Activated CD4-positive, alpha-beta T cell treated with anti-CD3 and anti-CD28 coated beads, Interleukin-2, amount 10 ng/mL, durations not matched to agents 7 days and 5 days (primary cell): ENCODE measurements at regions not wholly inside any gene's neighbourhood (a gene's known extent, or its start where the extent isn't known, plus 50 kb on each side); places are given as distances from the start of the nearest gene placed in this dataset.

Experiments used
- CTCF ChIA-PET: fragments of 350-600 bp; sonication (Branson Sonifier 250); formaldehyde crosslinking; loops from one replicate; lab custom pipeline; 2021; ENCODE audit warnings: antibody characterized with exemption; lab: Charles Lee
- POLR2A ChIA-PET: fragments of 350-600 bp; sonication (Branson Sonifier 250); formaldehyde crosslinking; loops from one replicate; lab custom pipeline; 2021; ENCODE audit warnings: antibody characterized with exemption; lab: Charles Lee
- DNase-seq: peaks from one replicate; pipeline ENCODE4 v3.0.0-alpha.2; 2020
- H3K27ac Mint-ChIP-seq: one replicate; pipeline ENCODE4 v1.8.0; 2021; ENCODE audit warnings: mild to moderate bottlenecking, moderate library complexity, mixed read lengths
- H3K27me3 Mint-ChIP-seq: one replicate; pipeline ENCODE4 v1.8.0; 2021; ENCODE audit warnings: mixed read lengths
- H3K36me3 Mint-ChIP-seq: one replicate; pipeline ENCODE4 v1.8.0; 2021; ENCODE audit warnings: low read depth, mixed read lengths
- H3K4me1 Mint-ChIP-seq: one replicate; pipeline ENCODE4 v1.8.0; 2021; ENCODE audit warnings: mixed read lengths
- H3K4me3 Mint-ChIP-seq: one replicate; pipeline ENCODE4 v1.8.0; 2021; ENCODE audit warnings: mild to moderate bottlenecking, moderate library complexity, mixed read lengths
- H3K9me3 Mint-ChIP-seq: one replicate; pipeline ENCODE4 v1.8.0; 2021; ENCODE audit warnings: mixed read lengths

DNA sequence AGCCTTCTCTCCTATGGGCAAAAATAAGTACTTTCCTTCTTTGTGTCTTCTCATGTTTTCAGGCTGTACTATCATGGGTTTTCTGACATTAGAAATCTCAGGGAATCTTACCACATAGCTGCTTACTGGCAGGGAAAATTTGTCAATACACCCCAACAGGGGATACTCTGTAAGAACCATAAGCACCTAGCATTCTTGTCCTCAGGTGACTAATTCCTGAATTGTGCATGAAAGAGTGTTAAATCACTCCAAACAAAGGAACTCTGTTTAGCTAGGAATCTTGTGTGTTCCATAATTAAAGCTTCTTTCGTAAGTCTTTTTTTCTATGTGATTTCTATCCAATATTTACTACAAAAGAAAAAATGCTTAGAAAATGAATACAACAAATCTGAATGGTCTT lies 206.7 kb upstream of the POT1 start:
- Mint-ChIP-seq H3K4me3 (no peak overlapping the region), H3K9me3 (no peaks in the 10 kb centered on the region), H3K4me1 (no peaks in the 10 kb centered on the region), H3K27ac (no peak overlapping the region), H3K36me3 (no peaks in the 10 kb centered on the region), H3K27me3 (no peaks in the 10 kb centered on the region)
- CTCF ChIA-PET: no interaction called here
- no peak for DNase-seq
- POLR2A ChIA-PET: no interaction called here

DNA sequence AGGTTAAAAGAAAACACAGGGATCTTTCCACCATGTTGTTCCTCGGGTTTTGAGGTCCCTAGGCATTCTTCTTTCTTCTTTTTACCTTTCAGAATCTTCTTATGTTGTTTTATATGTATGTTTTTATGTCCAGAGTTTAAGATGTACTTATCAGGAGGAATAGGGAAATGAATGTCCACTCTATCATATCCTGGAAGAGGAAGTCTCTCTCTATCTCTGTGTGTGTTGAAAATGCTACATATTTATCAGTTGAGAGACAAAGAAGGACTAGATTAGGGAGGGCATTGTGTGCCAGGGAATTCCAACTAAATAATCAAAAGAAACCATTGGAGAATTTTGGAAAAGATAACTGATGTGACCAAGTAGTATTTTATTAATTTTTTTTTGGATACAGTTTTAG lies 200.5 kb upstream of the POT1 start:
- H3K9me3 Mint-ChIP-seq: peaks cover 2% of the 10 kb centered on the region
- no peak for DNase-seq
- H3K4me3 Mint-ChIP-seq: no peak overlapping the region
- no peaks in the 10 kb centered on the region for H3K27me3 Mint-ChIP-seq
- no peaks in the 10 kb centered on the region for H3K36me3 Mint-ChIP-seq
- no peaks in the 10 kb centered on the region for H3K4me1 Mint-ChIP-seq
- ChIA-PET CTCF (no interaction called here), POLR2A (no interaction called here)
- H3K27ac Mint-ChIP-seq: no peak overlapping the region

DNA sequence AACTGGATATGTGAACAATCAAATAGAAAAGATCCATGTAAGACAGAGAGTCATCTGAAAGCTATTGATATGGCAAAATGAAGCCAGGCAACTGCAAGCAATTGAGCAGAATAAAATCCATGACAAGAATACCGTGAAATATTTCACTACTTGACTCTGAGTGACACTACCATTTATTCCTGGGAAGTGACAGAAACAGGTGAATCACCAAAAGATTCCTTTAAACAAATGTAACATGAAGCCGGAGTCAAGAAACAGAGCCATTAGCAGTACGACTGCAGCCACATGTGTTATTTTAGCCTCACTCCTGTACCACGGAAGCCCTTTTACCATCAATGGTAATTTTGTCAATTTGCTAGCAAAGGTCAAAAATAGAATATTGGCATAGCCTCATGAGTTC lies 197.7 kb upstream of the POT1 start:
- H3K9me3 Mint-ChIP-seq: peaks cover 2% of the 10 kb centered on the region
- no peaks in the 10 kb centered on the region for H3K36me3 Mint-ChIP-seq
- H3K27me3 Mint-ChIP-seq: no peaks in the 10 kb centered on the region
- no peak overlapping the region for H3K4me3 Mint-ChIP-seq
- no peaks in the 10 kb centered on the region for H3K4me1 Mint-ChIP-seq
- DNase-seq: no peak
- CTCF ChIA-PET: interaction anchor here (0.7 kb wide), 1 partner anchor 50 kb away, joined by 3 read pairs; no protein-coding TSS in a partner anchor
- no peak overlapping the region for H3K27ac Mint-ChIP-seq
- POLR2A ChIA-PET: no interaction called here

DNA sequence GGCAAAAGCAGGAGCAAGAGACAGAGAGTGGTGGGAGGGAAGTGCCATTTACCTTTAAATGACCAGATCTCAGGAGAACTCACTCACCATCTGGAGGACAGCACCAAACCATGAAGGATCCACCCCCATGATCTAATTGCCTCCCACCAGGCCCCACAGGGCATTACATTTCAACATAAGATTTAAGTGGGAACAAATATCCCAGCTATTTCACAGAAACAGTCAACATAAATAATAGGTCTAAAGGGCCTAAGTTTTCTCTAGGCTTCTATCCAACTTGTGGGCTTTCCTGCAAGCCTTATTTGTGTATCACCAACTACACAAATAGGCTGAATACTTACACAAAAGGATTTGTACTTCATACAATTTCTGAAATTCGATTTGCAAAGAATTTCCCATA lies 196.8 kb upstream of the POT1 start:
- no peaks in the 10 kb centered on the region for H3K4me1 Mint-ChIP-seq
- DNase-seq: no peak
- no peak overlapping the region for H3K4me3 Mint-ChIP-seq
- POLR2A ChIA-PET: no interaction called here
- no peaks in the 10 kb centered on the region for H3K36me3 Mint-ChIP-seq
- H3K27ac Mint-ChIP-seq: no peak overlapping the region
- no peaks in the 10 kb centered on the region for H3K27me3 Mint-ChIP-seq
- peaks cover 2% of the 10 kb centered on the region for H3K9me3 Mint-ChIP-seq
- CTCF ChIA-PET: no interaction called here

DNA sequence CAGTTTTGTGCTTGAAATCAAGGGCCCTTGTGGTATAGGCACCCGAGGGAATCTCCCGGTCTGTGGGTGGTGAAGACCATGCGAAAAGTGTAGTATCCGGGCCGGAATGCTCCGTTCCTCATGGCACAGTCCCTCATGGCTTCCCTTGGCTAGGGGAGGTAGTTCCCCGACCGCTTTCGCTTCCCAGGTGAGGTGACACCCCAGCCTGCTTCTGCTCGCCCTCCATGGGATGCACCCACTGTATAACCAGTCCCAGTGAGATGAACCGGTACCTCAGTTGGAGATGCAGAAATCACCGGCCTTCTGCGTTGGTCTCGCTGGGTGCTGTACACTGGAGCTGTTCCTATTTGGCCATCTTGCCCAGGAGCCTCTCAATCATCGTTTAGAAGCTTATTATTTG lies 195.7 kb upstream of the POT1 start:
- Mint-ChIP-seq H3K4me1 (no peaks in the 10 kb centered on the region), H3K27ac (no peak overlapping the region), H3K4me3 (no peak overlapping the region), H3K9me3 (peaks cover 2% of the 10 kb centered on the region), H3K27me3 (no peaks in the 10 kb centered on the region), H3K36me3 (no peaks in the 10 kb centered on the region)
- ChIA-PET CTCF (no interaction called here), POLR2A (no interaction called here)
- no peak for DNase-seq

DNA sequence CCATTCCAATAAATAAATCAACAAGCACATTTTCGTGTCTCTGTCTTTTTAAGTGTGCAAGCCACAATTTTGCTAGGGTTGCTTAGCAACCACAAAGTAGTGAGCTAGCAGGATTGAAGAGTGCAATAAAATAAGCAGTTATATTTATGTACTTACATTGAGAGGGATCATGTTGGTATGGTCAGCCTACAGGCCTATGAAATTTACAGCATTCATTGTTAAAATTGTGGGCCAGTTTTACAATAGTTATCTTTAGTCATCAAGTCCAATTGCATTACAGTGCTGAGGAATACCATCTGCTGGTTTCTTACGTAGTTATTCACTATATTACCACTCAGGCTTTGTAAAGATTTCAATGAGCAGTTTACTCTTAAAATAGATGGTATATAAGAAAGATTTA lies 192.5 kb upstream of the POT1 start:
- POLR2A ChIA-PET: no interaction called here
- Mint-ChIP-seq H3K9me3 (peaks cover 2% of the 10 kb centered on the region), H3K27me3 (no peaks in the 10 kb centered on the region), H3K4me3 (no peak overlapping the region), H3K4me1 (no peaks in the 10 kb centered on the region), H3K36me3 (no peaks in the 10 kb centered on the region), H3K27ac (no peak overlapping the region)
- CTCF ChIA-PET: no interaction called here
- DNase-seq: no peak

DNA sequence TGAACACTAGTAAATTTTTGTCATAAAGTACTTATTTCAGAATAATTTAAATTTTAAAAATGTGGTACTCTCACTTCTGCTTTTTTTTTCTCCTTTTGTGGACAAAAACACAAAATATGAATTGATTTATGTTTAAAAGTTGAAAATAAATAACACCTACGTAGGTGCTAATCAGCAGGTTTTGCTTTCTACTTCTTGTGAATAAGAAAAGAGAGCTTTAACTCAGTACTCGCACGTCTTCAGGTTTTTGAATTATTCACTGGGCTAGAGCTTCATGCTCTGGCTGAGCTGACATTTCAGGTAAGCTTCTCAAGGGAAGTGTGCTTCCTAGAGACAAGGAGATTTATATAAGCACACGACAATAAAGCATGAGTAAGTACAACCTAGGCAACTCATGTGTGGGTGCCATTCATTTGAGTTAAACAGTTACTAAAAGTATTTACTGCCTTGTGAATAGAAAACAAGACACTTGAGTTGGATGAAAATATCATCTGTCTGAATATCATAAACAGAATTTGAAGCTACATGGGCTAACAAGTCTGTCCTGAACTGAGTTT lies 190.0 kb upstream of the POT1 start:
- ChIA-PET POLR2A (no interaction called here), CTCF (no interaction called here)
- Mint-ChIP-seq H3K27me3 (no peaks in the 10 kb centered on the region), H3K27ac (no peak overlapping the region), H3K4me3 (no peak overlapping the region), H3K4me1 (no peaks in the 10 kb centered on the region), H3K36me3 (no peaks in the 10 kb centered on the region), H3K9me3 (no peaks in the 10 kb centered on the region)
- DNase-seq: no peak

DNA sequence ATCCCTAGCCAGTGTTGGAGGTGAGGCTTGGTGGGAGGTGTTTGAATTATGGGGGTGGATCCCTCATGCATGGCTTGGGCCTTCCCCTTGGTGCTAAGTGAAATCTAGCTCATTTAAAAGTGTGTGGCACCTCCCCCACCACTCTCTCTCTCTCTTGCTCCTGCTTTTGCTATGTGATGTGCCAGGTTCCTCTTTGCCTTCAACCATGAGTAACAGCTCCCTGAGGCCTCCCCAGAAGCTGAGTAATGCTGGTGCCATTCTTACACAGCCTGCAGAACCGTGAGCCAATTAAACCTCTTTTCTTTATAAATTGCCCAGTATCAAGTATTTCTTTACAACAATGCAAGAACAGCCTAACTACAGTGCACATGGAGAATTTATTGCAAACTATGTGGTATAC lies 188.8 kb upstream of the POT1 start:
- Mint-ChIP-seq H3K4me1 (no peaks in the 10 kb centered on the region), H3K27me3 (no peaks in the 10 kb centered on the region), H3K4me3 (no peak overlapping the region), H3K27ac (no peak overlapping the region), H3K9me3 (no peaks in the 10 kb centered on the region), H3K36me3 (no peaks in the 10 kb centered on the region)
- CTCF ChIA-PET: no interaction called here
- POLR2A ChIA-PET: no interaction called here
- DNase-seq: no peak

DNA sequence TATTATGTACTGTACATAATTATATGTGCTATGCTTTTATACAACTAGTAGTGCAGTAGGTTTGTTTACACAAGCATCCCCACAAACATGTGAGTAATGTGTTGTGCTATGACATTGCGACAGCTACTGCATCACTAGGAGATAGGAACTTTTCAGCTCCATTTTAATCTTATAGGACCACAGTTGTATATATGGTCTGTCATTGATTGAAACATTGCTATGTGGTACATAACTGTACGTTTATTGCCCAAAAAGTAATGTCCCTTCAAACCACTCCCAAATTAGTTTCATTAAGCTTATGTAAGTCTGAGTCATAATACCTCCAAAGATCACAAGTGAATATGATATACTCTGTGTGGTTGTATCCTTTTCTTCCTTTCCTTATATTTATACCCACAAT lies 183.2 kb upstream of the POT1 start:
- Mint-ChIP-seq H3K4me1 (no peaks in the 10 kb centered on the region), H3K36me3 (no peaks in the 10 kb centered on the region), H3K4me3 (no peak overlapping the region), H3K27me3 (no peaks in the 10 kb centered on the region), H3K27ac (no peak overlapping the region), H3K9me3 (peaks cover 2% of the 10 kb centered on the region)
- ChIA-PET CTCF (no interaction called here), POLR2A (interaction anchor here (0.6 kb wide), 1 partner anchor 21 kb away, joined by 3 read pairs; no protein-coding TSS in a partner anchor)
- no peak for DNase-seq

DNA sequence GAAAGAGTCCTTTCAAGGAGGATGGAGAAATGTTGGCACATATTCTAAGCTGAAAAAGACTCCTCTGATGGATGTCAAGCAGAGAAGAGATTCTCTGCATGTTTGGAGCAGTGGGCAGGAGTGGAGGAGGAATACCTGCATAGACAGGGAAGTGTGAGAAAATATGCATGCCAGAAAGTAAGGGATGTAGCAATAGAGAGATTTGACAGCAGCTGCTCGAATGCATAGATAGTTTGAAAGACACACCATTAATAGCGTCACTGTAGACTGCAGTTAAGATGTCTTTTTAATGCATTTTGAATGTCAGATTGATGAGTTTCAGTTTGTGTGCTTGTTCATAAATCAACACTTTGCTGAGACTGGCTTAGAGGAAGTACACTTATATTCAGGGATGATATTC lies 169.9 kb upstream of the POT1 start:
- CTCF ChIA-PET: no interaction called here
- peaks cover 3% of the 10 kb centered on the region for H3K9me3 Mint-ChIP-seq
- H3K4me3 Mint-ChIP-seq: no peak overlapping the region
- no peaks in the 10 kb centered on the region for H3K4me1 Mint-ChIP-seq
- no peaks in the 10 kb centered on the region for H3K36me3 Mint-ChIP-seq
- POLR2A ChIA-PET: no interaction called here
- no peak overlapping the region for H3K27ac Mint-ChIP-seq
- DNase-seq: no peak
- H3K27me3 Mint-ChIP-seq: no peaks in the 10 kb centered on the region

DNA sequence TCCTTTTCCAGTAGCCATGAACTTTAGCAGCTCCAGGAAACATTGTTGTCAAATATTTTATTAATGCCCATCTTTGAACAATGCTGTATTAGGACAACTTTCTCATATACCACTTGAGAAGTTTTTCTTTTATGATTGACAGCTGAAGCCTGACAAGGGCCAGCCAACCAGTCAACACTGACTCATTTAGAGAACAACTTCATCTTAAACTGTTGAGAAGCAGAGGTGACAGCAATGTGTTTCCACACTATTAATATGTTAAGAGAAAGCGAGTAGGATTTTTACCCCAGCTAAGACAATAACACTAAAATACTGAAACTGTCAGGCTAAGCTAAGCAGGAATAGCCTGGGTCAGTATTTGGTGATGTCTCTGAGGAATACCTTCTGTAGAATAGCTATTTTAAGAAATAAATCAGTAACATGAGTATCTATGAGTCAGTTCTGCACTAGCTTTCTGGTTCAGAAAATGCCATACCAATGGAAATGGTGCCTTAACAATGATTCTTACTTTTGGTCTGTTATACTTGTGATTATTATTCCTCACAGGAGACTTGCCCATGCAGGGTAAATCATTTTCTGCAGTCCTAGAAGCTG lies 168.8 kb upstream of the POT1 start:
- Mint-ChIP-seq H3K4me1 (no peaks in the 10 kb centered on the region), H3K9me3 (peaks cover 3% of the 10 kb centered on the region), H3K27me3 (no peaks in the 10 kb centered on the region), H3K27ac (no peak overlapping the region), H3K36me3 (no peaks in the 10 kb centered on the region), H3K4me3 (no peak overlapping the region)
- ChIA-PET POLR2A (no interaction called here), CTCF (no interaction called here)
- DNase-seq: no peak

DNA sequence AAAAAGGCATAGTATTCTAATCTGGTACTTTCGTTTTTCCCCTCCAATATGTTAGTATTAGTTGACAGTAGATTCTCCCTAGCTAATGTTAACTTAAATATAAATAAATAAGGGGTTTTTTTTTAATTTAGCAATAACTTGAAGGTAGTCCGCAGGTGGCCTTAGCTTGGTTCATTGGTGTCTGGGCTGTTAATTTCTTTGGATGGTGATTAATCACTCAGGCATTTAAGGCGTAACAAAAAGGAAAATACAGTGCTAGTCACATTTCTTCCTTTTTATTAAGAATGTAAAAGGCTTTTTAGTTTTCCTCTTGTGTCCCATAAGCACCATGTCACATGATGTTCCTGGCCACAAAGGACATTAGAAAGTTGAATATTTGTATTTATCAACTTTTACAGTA lies 161.0 kb upstream of the POT1 start:
- Mint-ChIP-seq H3K4me1 (no peaks in the 10 kb centered on the region), H3K36me3 (no peaks in the 10 kb centered on the region), H3K9me3 (no peaks in the 10 kb centered on the region), H3K27ac (no peak overlapping the region), H3K27me3 (no peaks in the 10 kb centered on the region), H3K4me3 (no peak overlapping the region)
- POLR2A ChIA-PET: no interaction called here
- no peak for DNase-seq
- CTCF ChIA-PET: no interaction called here

DNA sequence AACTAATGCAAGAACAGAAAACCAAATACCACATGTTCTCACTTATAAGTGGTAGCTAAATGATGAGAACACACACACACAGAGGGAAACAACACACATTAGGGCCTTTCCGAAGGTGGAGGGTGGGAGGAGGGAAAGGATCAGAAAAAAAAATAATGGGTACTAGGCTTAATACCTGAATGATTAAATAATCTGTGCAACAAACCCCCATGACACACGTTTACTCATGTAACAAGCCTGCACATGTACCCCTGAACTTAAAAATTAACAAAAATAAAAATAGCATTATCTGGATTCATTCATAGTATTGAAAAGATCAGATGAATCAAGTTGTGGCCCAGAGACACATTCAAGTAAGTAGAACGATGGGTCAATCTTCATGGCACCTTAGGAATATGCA lies 159.5 kb upstream of the POT1 start:
- Mint-ChIP-seq H3K27me3 (no peaks in the 10 kb centered on the region), H3K36me3 (no peaks in the 10 kb centered on the region), H3K4me3 (no peak overlapping the region), H3K9me3 (no peaks in the 10 kb centered on the region), H3K27ac (no peak overlapping the region), H3K4me1 (no peaks in the 10 kb centered on the region)
- CTCF ChIA-PET: no interaction called here
- no peak for DNase-seq
- POLR2A ChIA-PET: no interaction called here

DNA sequence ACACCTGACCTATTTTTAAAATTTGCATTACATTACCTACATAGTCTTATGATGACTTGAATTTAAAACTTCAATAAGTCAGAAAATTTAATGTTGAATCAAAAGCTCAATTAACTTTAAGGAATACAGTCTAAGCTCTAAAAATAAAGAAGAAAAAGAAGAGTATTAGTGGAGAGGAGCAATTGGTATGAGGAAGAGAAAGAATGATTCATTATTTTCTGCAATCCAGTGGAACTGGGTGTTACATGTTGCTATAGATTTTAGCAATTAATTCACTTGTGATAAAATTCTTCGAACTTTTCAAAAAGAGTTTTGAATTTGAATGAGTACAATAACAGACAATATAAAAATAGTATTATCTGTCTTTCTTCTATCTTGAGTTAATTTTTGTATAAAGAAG lies 158.9 kb upstream of the POT1 start:
- no peaks in the 10 kb centered on the region for H3K27me3 Mint-ChIP-seq
- no peaks in the 10 kb centered on the region for H3K36me3 Mint-ChIP-seq
- POLR2A ChIA-PET: no interaction called here
- no peak for DNase-seq
- no peak overlapping the region for H3K4me3 Mint-ChIP-seq
- H3K27ac Mint-ChIP-seq: no peak overlapping the region
- CTCF ChIA-PET: no interaction called here
- H3K4me1 Mint-ChIP-seq: no peaks in the 10 kb centered on the region
- H3K9me3 Mint-ChIP-seq: no peaks in the 10 kb centered on the region
